ENCODE measurements at regions not wholly inside any gene's neighbourhood (a gene's known extent, or its start where the extent isn't known, plus 50 kb on each side); places are given as distances from the start of the nearest gene placed in this dataset.

DNA sequence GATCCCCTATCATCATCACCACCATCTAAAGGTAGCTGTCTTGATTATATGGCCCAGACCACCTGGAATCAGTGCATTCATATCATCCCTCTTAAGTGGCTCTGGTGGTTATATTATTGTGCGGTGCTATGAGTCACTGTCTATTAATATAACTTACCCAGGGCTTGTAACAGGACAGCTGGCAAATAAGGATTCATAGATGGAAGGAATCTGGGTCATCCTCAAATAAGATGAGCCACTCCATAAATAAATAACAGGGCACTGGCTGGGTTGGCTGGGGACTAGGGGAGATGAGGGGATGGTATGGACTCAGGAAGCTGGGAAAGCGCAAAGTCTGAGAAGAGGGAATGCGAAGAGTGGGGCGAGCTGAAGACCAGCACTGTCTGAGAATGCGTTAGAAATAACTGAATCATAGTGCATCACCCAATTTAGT lies 216.1 kb downstream of the NUAK1 start:
- no peaks in the 10 kb centered on the region for H3K36me3 ChIP-seq (ENCODE audit: control insufficient read depth, insufficient read depth, low read length)
- H3K4me1 ChIP-seq (ENCODE audit: control insufficient read depth, insufficient read depth, low read length, poor library complexity, severe bottlenecking) = peaks cover 6% of the 10 kb centered on the region
- 88 to 100% methylated on average over 4 of the region's 5 CpGs for WGBS, 2 experiments (ENCODE audit: insufficient coverage in 2 of 2)
- no peaks in the 10 kb centered on the region for H3K9me3 ChIP-seq (ENCODE audit: control insufficient read depth, low read length)
- no peak overlapping the region for H3K4me3 ChIP-seq (ENCODE audit: extremely low read depth, insufficient read depth, low read length, poor library complexity, severe bottlenecking)
- no peak overlapping the region for H3K27ac ChIP-seq (ENCODE audit: low read depth, low read length, severe bottlenecking)

DNA sequence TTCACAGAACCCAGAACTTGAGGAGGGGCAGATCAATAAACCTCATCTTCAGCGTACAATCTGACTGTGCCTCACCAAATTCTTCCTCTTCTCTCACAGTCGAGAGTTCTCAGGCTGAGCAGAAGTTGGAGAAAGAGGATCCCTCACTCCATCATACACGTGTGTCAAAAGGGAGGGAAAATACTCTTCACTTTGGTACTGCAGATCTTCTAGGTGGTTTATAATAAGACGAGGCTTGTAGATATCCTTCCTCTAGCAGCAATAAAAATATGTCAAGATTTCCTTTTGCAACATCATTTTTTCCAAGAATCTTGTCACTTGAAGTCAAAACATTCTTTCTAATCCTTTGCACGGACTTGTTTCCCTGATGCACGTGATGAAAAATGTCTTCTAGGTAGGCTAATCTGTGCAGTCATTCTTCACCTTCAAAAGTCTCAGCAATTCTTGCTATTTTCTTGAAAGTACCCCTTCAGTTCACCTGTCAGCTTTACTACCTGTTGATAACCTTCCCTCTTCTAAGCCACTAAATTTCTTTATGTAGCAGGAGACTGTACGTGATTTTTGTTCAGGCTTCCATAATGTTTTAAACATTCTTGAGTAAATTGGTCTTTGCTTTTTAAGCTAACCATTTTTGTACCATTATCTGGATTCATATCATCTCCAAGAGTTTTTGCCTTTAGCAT lies 214.1 kb downstream of the NUAK1 start:
- Histone ChIP-seq H3K4me1 (ENCODE audit: control insufficient read depth, insufficient read depth, low read length, poor library complexity, severe bottlenecking) (peaks cover 6% of the 10 kb centered on the region), H3K4me3 (ENCODE audit: extremely low read depth, insufficient read depth, low read length, poor library complexity, severe bottlenecking) (no peak overlapping the region), H3K9me3 (ENCODE audit: control insufficient read depth, low read length) (no peaks in the 10 kb centered on the region), H3K27ac (ENCODE audit: low read depth, low read length, severe bottlenecking) (no peak overlapping the region), H3K36me3 (ENCODE audit: control insufficient read depth, insufficient read depth, low read length) (no peaks in the 10 kb centered on the region)
- 94 to 100% methylated on average over 1 to 2 of the region's 7 CpGs for WGBS, 2 experiments (ENCODE audit: insufficient coverage in 2 of 2)

DNA sequence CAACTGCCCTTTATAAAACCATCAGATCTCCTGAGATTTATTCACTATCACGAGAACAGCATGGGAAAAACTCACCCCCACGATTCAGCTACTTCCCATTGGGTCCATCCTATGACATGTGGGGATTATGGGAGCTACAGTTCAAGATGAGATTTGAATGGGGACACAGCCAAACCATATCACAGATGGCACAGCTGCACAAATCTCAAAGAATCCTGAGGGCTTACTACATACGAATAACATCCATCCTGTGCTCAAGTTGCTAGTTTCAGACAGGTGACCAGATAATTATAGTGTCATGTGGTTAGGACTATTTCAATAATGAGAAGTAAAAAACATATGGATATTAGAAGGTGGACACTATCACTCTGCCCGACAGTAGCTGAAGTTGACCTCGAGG lies 211.2 kb downstream of the NUAK1 start:
- Histone ChIP-seq H3K4me1 (ENCODE audit: control insufficient read depth, insufficient read depth, low read length, poor library complexity, severe bottlenecking) (peaks cover 4% of the 10 kb centered on the region), H3K27ac (ENCODE audit: low read depth, low read length, severe bottlenecking) (no peak overlapping the region), H3K9me3 (ENCODE audit: control insufficient read depth, low read length) (no peaks in the 10 kb centered on the region), H3K4me3 (ENCODE audit: extremely low read depth, insufficient read depth, low read length, poor library complexity, severe bottlenecking) (no peak overlapping the region), H3K36me3 (ENCODE audit: control insufficient read depth, insufficient read depth, low read length) (no peaks in the 10 kb centered on the region)
- whole genome bisulfite sequencing, 2 experiments (ENCODE audit: insufficient coverage in 2 of 2) = 97 to 98% methylated on average over 3 to 4 of the region's 5 CpGs

GRCh38 chr12:105928436-105928835 lies 210.3 kb downstream of the NUAK1 start:
- Histone ChIP-seq H3K27ac (ENCODE audit: low read depth, low read length, severe bottlenecking) (no peak overlapping the region), H3K4me1 (ENCODE audit: control insufficient read depth, insufficient read depth, low read length, poor library complexity, severe bottlenecking) (peaks cover 5% of the 10 kb centered on the region), H3K36me3 (ENCODE audit: control insufficient read depth, insufficient read depth, low read length) (no peaks in the 10 kb centered on the region), H3K4me3 (ENCODE audit: extremely low read depth, insufficient read depth, low read length, poor library complexity, severe bottlenecking) (no peak overlapping the region), H3K9me3 (ENCODE audit: control insufficient read depth, low read length) (no peaks in the 10 kb centered on the region)
- WGBS, 2 experiments (ENCODE audit: insufficient coverage in 2 of 2) = 91 to 96% methylated on average over 3 of the region's 3 CpGs

DNA sequence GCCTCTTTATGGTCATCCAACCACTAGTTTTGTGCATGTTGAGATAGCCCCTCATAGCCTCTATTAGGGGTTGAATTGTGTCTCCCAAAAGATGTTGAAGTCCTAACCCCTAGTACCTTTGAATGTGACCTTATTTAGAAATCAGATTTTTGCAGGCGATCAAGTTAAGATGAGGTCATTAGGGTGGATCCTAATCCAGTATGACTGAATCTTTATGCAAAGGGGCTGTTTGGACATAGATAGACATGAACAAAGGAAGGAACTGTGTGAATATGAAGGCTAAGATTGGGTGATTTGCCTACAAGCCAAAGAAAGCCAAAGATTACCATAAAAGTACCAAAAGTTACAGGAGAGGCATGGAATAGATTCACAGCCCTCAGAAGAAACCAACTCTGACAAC lies 209.6 kb downstream of the NUAK1 start:
- Histone ChIP-seq H3K27ac (ENCODE audit: low read depth, low read length, severe bottlenecking) (no peak overlapping the region), H3K36me3 (ENCODE audit: control insufficient read depth, insufficient read depth, low read length) (no peaks in the 10 kb centered on the region), H3K4me1 (ENCODE audit: control insufficient read depth, insufficient read depth, low read length, poor library complexity, severe bottlenecking) (peaks cover 11% of the 10 kb centered on the region), H3K9me3 (ENCODE audit: control insufficient read depth, low read length) (no peaks in the 10 kb centered on the region), H3K4me3 (ENCODE audit: extremely low read depth, insufficient read depth, low read length, poor library complexity, severe bottlenecking) (no peak overlapping the region)
- 85 to 100% methylated on average over 1 of the region's 1 CpG for WGBS, 2 experiments (ENCODE audit: insufficient coverage in 2 of 2)

GRCh38 chr12:105930557-105931503 lies 207.9 kb downstream of the NUAK1 start:
- no peaks in the 10 kb centered on the region for H3K36me3 ChIP-seq (ENCODE audit: control insufficient read depth, insufficient read depth, low read length)
- no peaks in the 10 kb centered on the region for H3K9me3 ChIP-seq (ENCODE audit: control insufficient read depth, low read length)
- WGBS, 2 experiments (ENCODE audit: insufficient coverage in 2 of 2) = 93 to 97% methylated on average over 2 to 5 of the region's 10 CpGs
- H3K4me1 ChIP-seq (ENCODE audit: control insufficient read depth, insufficient read depth, low read length, poor library complexity, severe bottlenecking) = peaks cover 26% of the 10 kb centered on the region
- H3K4me3 ChIP-seq (ENCODE audit: extremely low read depth, insufficient read depth, low read length, poor library complexity, severe bottlenecking) = no peak overlapping the region
- H3K27ac ChIP-seq (ENCODE audit: low read depth, low read length, severe bottlenecking) = no peak overlapping the region

- H3K27ac ChIP-seq (ENCODE audit: low read depth, low read length, severe bottlenecking) = no peak overlapping the region
- 90 to 91% methylated on average over 10 to 12 of the region's 15 CpGs for WGBS, 2 experiments (ENCODE audit: insufficient coverage in 2 of 2)
- H3K36me3 ChIP-seq (ENCODE audit: control insufficient read depth, insufficient read depth, low read length) = no peaks in the 10 kb centered on the region
- no peaks in the 10 kb centered on the region for H3K9me3 ChIP-seq (ENCODE audit: control insufficient read depth, low read length)
- peaks cover 31% of the 10 kb centered on the region for H3K4me1 ChIP-seq (ENCODE audit: control insufficient read depth, insufficient read depth, low read length, poor library complexity, severe bottlenecking)
- no peak overlapping the region for H3K4me3 ChIP-seq (ENCODE audit: extremely low read depth, insufficient read depth, low read length, poor library complexity, severe bottlenecking)
Observed at GRCh38 chr12:105931762-105932570, 206.8 kb downstream of the NUAK1 start.

GRCh38 chr12:105933671-105934665 lies 204.8 kb downstream of the NUAK1 start:
- 75 to 91% methylated on average over 7 to 8 of the region's 13 CpGs for WGBS, 2 experiments (ENCODE audit: insufficient coverage in 2 of 2)
- no peak overlapping the region for H3K4me3 ChIP-seq (ENCODE audit: extremely low read depth, insufficient read depth, low read length, poor library complexity, severe bottlenecking)

GRCh38 chr12:105935106-105935505 lies 203.6 kb downstream of the NUAK1 start:
- Histone ChIP-seq H3K9me3 (ENCODE audit: control insufficient read depth, low read length) (no peaks in the 10 kb centered on the region), H3K4me3 (ENCODE audit: extremely low read depth, insufficient read depth, low read length, poor library complexity, severe bottlenecking) (no peak overlapping the region), H3K27ac (ENCODE audit: low read depth, low read length, severe bottlenecking) (no peak overlapping the region), H3K36me3 (ENCODE audit: control insufficient read depth, insufficient read depth, low read length) (no peaks in the 10 kb centered on the region), H3K4me1 (ENCODE audit: control insufficient read depth, insufficient read depth, low read length, poor library complexity, severe bottlenecking) (peaks cover 31% of the 10 kb centered on the region)
- WGBS, 2 experiments (ENCODE audit: insufficient coverage in 2 of 2) = 91 to 96% methylated on average over 4 of the region's 6 CpGs

More at GRCh38 chr12:105933671-105934665, 204.8 kb downstream of the NUAK1 start:
- peaks cover 31% of the 10 kb centered on the region for H3K4me1 ChIP-seq (ENCODE audit: control insufficient read depth, insufficient read depth, low read length, poor library complexity, severe bottlenecking)
- no peaks in the 10 kb centered on the region for H3K36me3 ChIP-seq (ENCODE audit: control insufficient read depth, insufficient read depth, low read length)
- H3K27ac ChIP-seq (ENCODE audit: low read depth, low read length, severe bottlenecking) = peak overlapping the region; percentile 43
- H3K9me3 ChIP-seq (ENCODE audit: control insufficient read depth, low read length) = no peaks in the 10 kb centered on the region

Data from mesodermal cell (in vitro differentiated cells).